ENCODE measurements at regions not wholly inside any gene's neighbourhood (a gene's known extent, or its start where the extent isn't known, plus 50 kb on each side); places are given as distances from the start of the nearest gene placed in this dataset.

GRCh38 chr9:22232971-22233370 is 213.7 kb upstream of the DMRTA1 start:
- TF ChIP-seq CTCF (IDR thresholded peaks at IDR 0.05): no peak
- no peak for TF ChIP-seq POLR2A (IDR thresholded peaks at IDR 0.05)
- TF ChIP-seq POLR2AphosphoS5 (IDR thresholded peaks at IDR 0.05; ENCODE audit: insufficient read depth in 1 of 2, low read depth in 1 of 2): no peak
